GM12878 (cell line): ENCODE measurements at regions not wholly inside any gene's neighbourhood (a gene's known extent, or its start where the extent isn't known, plus 50 kb on each side); places are given as distances from the start of the nearest gene placed in this dataset.

Experiments
- ATAC-seq: fragments of 200-7000 bp; cut with Tn5 transposase; 3 replicates; pipeline ENCODE4 v1.9.1; 2020; ENCODE audit warnings: mild to moderate bottlenecking, moderate library complexity
- BruUV-seq: library from RNA; stranded (reverse); fragments of 400-500 nt; replicated peaks from 2 replicates; lab custom pipeline; 2021; lab: Mats Ljungman, UMichigan
- CTCF ChIA-PET: fragments of 300-600 bp; sonication (Branson Sonifier 250); formaldehyde crosslinking; extraction: SDS; loops from one replicate; lab custom pipeline; 2021; ENCODE audit warnings: inconsistent platforms; lab: Yijun Ruan, JAX
- POLR2A ChIA-PET: fragments of 350-600 bp; formaldehyde crosslinking; extraction: SDS; loops from one replicate; lab custom pipeline; 2021; ENCODE audit warnings: inconsistent platforms; lab: Charles Lee
- RAD21 ChIA-PET: fragments of 300-600 bp; sonication (Branson Sonifier 250); formaldehyde crosslinking; loops from one replicate; lab custom pipeline; 2023; ENCODE audit warnings: antibody characterized with exemption; ENCODE audit not compliant: unreplicated experiment; lab: Charles Lee
- SMC1A ChIA-PET: fragments of 300-600 bp; sonication (Branson Sonifier 250); formaldehyde crosslinking; loops from one replicate; lab custom pipeline; 2023; ENCODE audit not compliant: unreplicated experiment, uncharacterized antibody; lab: Charles Lee
- DNase-seq: peaks from one replicate; pipeline ENCODE4 v3.0.0-alpha.2; 2011; ENCODE audit warnings: low read depth, low spot score
- FAIRE-seq: peaks from 3 replicates; lab custom pipeline; 2011; peaks lifted over from hg19 to GRCh38; lab: Jason Lieb, UNC
- H2AFZ ChIP-seq: 2 replicates; pipeline ENCODE4 v1.6.0; 2011; ENCODE audit warnings: low read depth, low read length, control low read depth; ENCODE audit not compliant: control insufficient read depth
- H3K27ac ChIP-seq: 2 replicates; pipeline ENCODE4 v1.5.1; 2011; ENCODE audit warnings: control low read depth; ENCODE audit not compliant: control insufficient read depth, insufficient read depth
- H3K27me3 ChIP-seq, 2 experiments: replicated peaks in 1 of 2; 2 replicates each; pipeline versions ENCODE4 v1.6.0 to v1.6.1; 2011; ENCODE audit warnings: low read length in 1 of 2; ENCODE audit not compliant: control insufficient read depth in 2 of 2, insufficient read depth in 2 of 2
- H3K36me3 ChIP-seq, 2 experiments: 2 replicates each; pipeline ENCODE4 v1.5.1; 2011; ENCODE audit warnings: low read length in 1 of 2; ENCODE audit not compliant: control insufficient read depth in 2 of 2, insufficient read depth in 2 of 2
- H3K4me1 ChIP-seq: 2 replicates; pipeline ENCODE4 v1.6.1; 2011; ENCODE audit warnings: mild to moderate bottlenecking, low read length, moderate library complexity, mixed read lengths; ENCODE audit not compliant: control insufficient read depth, insufficient read depth
- H3K4me2 ChIP-seq: 2 replicates; pipeline ENCODE4 v1.6.0; 2011; ENCODE audit warnings: control low read depth; ENCODE audit not compliant: control insufficient read depth, insufficient read depth
- H3K4me3 ChIP-seq: fragments of 200-600 bp; sonication (generic); 2 replicates; pipeline ENCODE4 v1.5.1; 2016
- H3K79me2 ChIP-seq: 2 replicates; pipeline ENCODE4 v1.6.0; 2011; ENCODE audit warnings: low read length; ENCODE audit not compliant: control insufficient read depth, insufficient read depth
- H3K9ac ChIP-seq: 2 replicates; pipeline ENCODE4 v1.8.0; 2011; ENCODE audit warnings: low read length, control low read depth, mixed read lengths; ENCODE audit not compliant: control insufficient read depth, insufficient read depth
- H3K9me3 ChIP-seq: replicated peaks from 3 replicates; pipeline ENCODE4 v1.5.1; 2011; ENCODE audit warnings: mild to moderate bottlenecking, low read length; ENCODE audit not compliant: control insufficient read depth, insufficient read depth
- H4K20me1 ChIP-seq: 2 replicates; pipeline ENCODE4 v1.6.0; 2011; ENCODE audit not compliant: control insufficient read depth, insufficient read depth
- ASH2L ChIP-seq: fragments of 300-600, 200-600 bp; sonication (generic); IDR thresholded peaks from 2 replicates; pipeline ENCODE4 v1.6.1; 2017; ENCODE audit warnings: low read depth, mild to moderate bottlenecking, borderline replicate concordance
- CEBPB ChIP-seq, 2 experiments: fragments of 150-350 bp in 1 of 2; IDR thresholded peaks; 2 replicates each; pipeline ENCODE4 v1.6.1; 2012 to 2014; ENCODE audit warnings: low read depth in 2 of 2, low read length in 2 of 2, borderline replicate concordance in 1 of 2, inconsistent platforms in 1 of 2
- CTCF ChIP-seq, 3 experiments: IDR thresholded peaks in 2 of 3; conservative IDR thresholded peaks in 1 of 3; 2 replicates each; pipeline ENCODE4 v1.5.1; 2011; ENCODE audit warnings: low read depth in 3 of 3, low read length in 3 of 3, mild to moderate bottlenecking in 3 of 3, control low read depth in 2 of 3, moderate library complexity in 2 of 3, inconsistent platforms in 1 of 3, mixed read lengths in 1 of 3; ENCODE audit not compliant: control insufficient read depth in 2 of 3, insufficient read depth in 1 of 3; ENCODE audit errors: extremely low read depth in 1 of 3
- ETV6 ChIP-seq, 2 experiments: fragments of 450-650 bp in 1 of 2; IDR thresholded peaks in 1 of 2; conservative IDR thresholded peaks in 1 of 2; 2 replicates each; pipeline ENCODE4 v1.6.1; 2014; ENCODE audit warnings: antibody characterized with exemption in 1 of 2, borderline replicate concordance in 1 of 2, low read depth in 1 of 2, mild to moderate bottlenecking in 1 of 2, moderate library complexity in 1 of 2
- MXI1 ChIP-seq: fragments of 150-350 bp; IDR thresholded peaks from 2 replicates; pipeline ENCODE4 v1.6.1; 2011; ENCODE audit warnings: low read depth, mild to moderate bottlenecking, inconsistent platforms, low read length, improper control_type of control experiment
- MYB ChIP-seq: fragments of 150-350 bp; IDR thresholded peaks from 2 replicates; pipeline ENCODE4 v1.6.1; 2014; ENCODE audit warnings: mild to moderate bottlenecking, low read depth, low read length, borderline replicate concordance
- RAD51 ChIP-seq: fragments of 450-650 bp; IDR thresholded peaks from 2 replicates; pipeline ENCODE4 v1.6.1; 2016; ENCODE audit warnings: moderate library complexity, mild to moderate bottlenecking, inconsistent platforms
- SIN3A ChIP-seq: IDR thresholded peaks from 2 replicates; pipeline ENCODE4 v1.6.1; 2012; ENCODE audit warnings: low read depth, low read length, improper control_type of control experiment
- TCF3 ChIP-seq: IDR thresholded peaks from 2 replicates; pipeline ENCODE4 v1.6.1; 2012; ENCODE audit warnings: low read depth, mild to moderate bottlenecking, low read length, borderline replicate concordance; ENCODE audit not compliant: insufficient read depth
- TCF7 ChIP-seq: IDR thresholded peaks from 2 replicates; pipeline ENCODE4 v1.6.1; 2014; ENCODE audit warnings: antibody characterized with exemption, borderline replicate concordance
- USF2 ChIP-seq: IDR thresholded peaks from 2 replicates; pipeline ENCODE4 v1.6.1; 2011; ENCODE audit warnings: low read depth, low read length, improper control_type of control experiment, borderline replicate concordance
- ZNF217 ChIP-seq: fragments of 450-650 bp; IDR thresholded peaks from 2 replicates; pipeline ENCODE4 v1.6.1; 2017; ENCODE audit warnings: antibody characterized with exemption, mild to moderate bottlenecking
- ZNF24 ChIP-seq: fragments of 450-650 bp; IDR thresholded peaks from 2 replicates; pipeline ENCODE4 v1.6.1; 2017; ENCODE audit warnings: antibody characterized with exemption, mild to moderate bottlenecking
- WGBS: methylation state at CpG from one replicate; pipeline ENCODE4 v1.1.6; 2016; ENCODE audit warnings: low lambda C conversion rate; ENCODE audit not compliant: insufficient replicate concordance, insufficient coverage; ENCODE audit errors: missing lambda C conversion rate; 5-methylcytosine and 5-hydroxymethylcytosine counted together
- in situ Hi-C: fragments of 300-500 bp; cut with MboI; formaldehyde crosslinking; loops from 9 replicates; pipeline ENCODE4 v1.14.3; 2018; ENCODE audit warnings: mixed read lengths
- intact Hi-C: fragments of 100-400 bp; cut with micrococcal nuclease; formaldehyde crosslinking; loops from one replicate; pipeline ENCODE4 v1.14.2; 2022; ENCODE audit not compliant: unreplicated experiment

GRCh38 chr1:48059289-48059688, 62.1 kb upstream of the TRABD2B start:
- RAD21 ChIA-PET, result no interaction called here
- TF ChIP-seq USF2 (no peak), TCF3 (no peak), ZNF24 (no peak), ZNF217 (no peak), MYB (no peak), ASH2L (no peak), RAD51 (no peak), CTCF (IDR thresholded peaks at IDR 0.05 in 2 of 3, conservative IDR thresholded peaks at IDR 0.05 in 1 of 3; ENCODE audit: control insufficient read depth in 2 of 3, extremely low read depth in 1 of 3, insufficient read depth in 1 of 3, low read depth in 3 of 3, low read length in 3 of 3) (no peak), MXI1 (no peak), SIN3A (no peak), ETV6 (conservative IDR thresholded peaks at IDR 0.05 in 1 of 2, IDR thresholded peaks at IDR 0.05 in 1 of 2; ENCODE audit: borderline replicate concordance in 1 of 2, low read depth in 1 of 2) (no peak), CEBPB (IDR thresholded peaks at IDR 0.05; ENCODE audit: borderline replicate concordance in 1 of 2, low read depth in 2 of 2, low read length in 2 of 2) (no peak), TCF7 (no peak)
- Histone ChIP-seq H3K4me2 (no peak overlapping the region), H3K27me3 (0 out of 4 replicates have a peak, but pooled peaks cover 0 to 1% of the 10 kb centered on the region in 2 experiments), H3K9ac (no peak overlapping the region), H3K4me1 (no peaks in the 10 kb centered on the region), H4K20me1 (no peaks in the 10 kb centered on the region), H3K27ac (no peak overlapping the region), H3K79me2 (no peaks in the 10 kb centered on the region), H3K4me3 (no peak overlapping the region), H2AFZ (no peak overlapping the region), H3K9me3 (no peaks in the 10 kb centered on the region), H3K36me3 (no peaks in the 10 kb centered on the region)
- SMC1A ChIA-PET, result interaction anchor here (0.5 to 3.4 kb wide), 2 partner anchors 61 to 513 kb away, joined by 3 to 13 read pairs; partner anchors contain the start of gene TRABD2B
- intact Hi-C loops (no loop called here), in situ Hi-C loops (no loop called here)
- ATAC-seq (no peak), DNase-seq (no peak), FAIRE-seq (no peak)
- CTCF ChIA-PET, result interaction anchor here (1.2 to 1.4 kb wide), 2 partner anchors 10 to 61 kb away, joined by 3 to 4 read pairs; no protein-coding TSS in a partner anchor
- BruUV-seq, result no TSS peak
- POLR2A ChIA-PET, result no interaction called here
- WGBS, result 0% methylated on average over 1 of the region's 1 CpG
